ENCODE measurements at regions not wholly inside any gene's neighbourhood (a gene's known extent, or its start where the extent isn't known, plus 50 kb on each side); places are given as distances from the start of the nearest gene placed in this dataset.

- TF ChIP-seq CTCF (IDR thresholded peaks at IDR 0.05; ENCODE audit: low read length) (no peak), EZH2 (IDR thresholded peaks at IDR 0.05; ENCODE audit: borderline replicate concordance, low read length) (no peak)
Measured at GRCh38 chr11:82458761-82459160, 274.9 kb downstream of the FAM181B start.

Data from OCI-LY1 (cell line).